ENCODE measurements at regions not wholly inside any gene's neighbourhood (a gene's known extent, or its start where the extent isn't known, plus 50 kb on each side); places are given as distances from the start of the nearest gene placed in this dataset.

DNA sequence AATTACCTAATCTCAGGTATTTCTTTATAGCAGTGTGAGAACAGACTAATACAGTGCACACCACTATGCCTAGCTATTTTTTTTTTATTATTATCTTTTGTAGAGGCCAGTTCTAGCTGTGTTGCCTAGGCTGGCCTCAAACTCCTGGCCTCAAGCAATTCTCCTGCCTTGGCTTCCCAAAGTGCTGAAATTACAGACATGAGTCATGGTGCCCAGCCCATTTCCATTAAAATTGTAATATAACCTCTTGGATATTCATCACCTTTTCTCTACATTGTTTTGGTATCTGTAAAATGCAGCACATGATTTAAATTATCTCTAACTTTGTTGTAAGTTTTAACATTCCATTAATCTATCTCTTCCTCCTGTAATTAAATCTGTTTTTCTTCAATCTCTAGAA is 2052.9 kb downstream of the ARAP2 start:
- Histone ChIP-seq H3K27ac (no peak overlapping the region), H3K4me1 (no peaks in the 10 kb centered on the region), H3K4me3 (no peak overlapping the region), H3K27me3 (no peaks in the 10 kb centered on the region), H3K36me3 (ENCODE audit: low read depth, missing control alignments) (no peaks in the 10 kb centered on the region), H3K9me3 (no peaks in the 10 kb centered on the region)
- intact Hi-C loops (cut with DNase I; ENCODE audit: low total_unique reads): no loop called here
- DNase-seq: no peak
- TF ChIP-seq POLR2A (IDR thresholded peaks at IDR 0.05): no peak
- TF ChIP-seq, protein P1, sequence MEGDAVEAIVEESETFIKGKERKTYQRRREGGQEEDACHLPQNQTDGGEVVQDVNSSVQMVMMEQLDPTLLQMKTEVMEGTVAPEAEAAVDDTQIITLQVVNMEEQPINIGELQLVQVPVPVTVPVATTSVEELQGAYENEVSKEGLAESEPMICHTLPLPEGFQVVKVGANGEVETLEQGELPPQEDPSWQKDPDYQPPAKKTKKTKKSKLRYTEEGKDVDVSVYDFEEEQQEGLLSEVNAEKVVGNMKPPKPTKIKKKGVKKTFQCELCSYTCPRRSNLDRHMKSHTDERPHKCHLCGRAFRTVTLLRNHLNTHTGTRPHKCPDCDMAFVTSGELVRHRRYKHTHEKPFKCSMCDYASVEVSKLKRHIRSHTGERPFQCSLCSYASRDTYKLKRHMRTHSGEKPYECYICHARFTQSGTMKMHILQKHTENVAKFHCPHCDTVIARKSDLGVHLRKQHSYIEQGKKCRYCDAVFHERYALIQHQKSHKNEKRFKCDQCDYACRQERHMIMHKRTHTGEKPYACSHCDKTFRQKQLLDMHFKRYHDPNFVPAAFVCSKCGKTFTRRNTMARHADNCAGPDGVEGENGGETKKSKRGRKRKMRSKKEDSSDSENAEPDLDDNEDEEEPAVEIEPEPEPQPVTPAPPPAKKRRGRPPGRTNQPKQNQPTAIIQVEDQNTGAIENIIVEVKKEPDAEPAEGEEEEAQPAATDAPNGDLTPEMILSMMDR (IDR thresholded peaks at IDR 0.05): no peak

- TF ChIP-seq POLR2A (IDR thresholded peaks at IDR 0.05): no peak
- TF ChIP-seq, protein P1 (IDR thresholded peaks at IDR 0.05): no peak
- intact Hi-C loops (cut with DNase I; ENCODE audit: low total_unique reads): no loop called here
- DNase-seq: no peak
- Histone ChIP-seq H3K27me3 (no peaks in the 10 kb centered on the region), H3K27ac (no peak overlapping the region), H3K4me3 (no peak overlapping the region), H3K9me3 (no peaks in the 10 kb centered on the region), H3K4me1 (no peaks in the 10 kb centered on the region), H3K36me3 (ENCODE audit: low read depth, missing control alignments) (no peaks in the 10 kb centered on the region)
- 76 to 84% methylated on average over 5 of the region's 5 CpGs for WGBS, 2 donors
These were observed 2050.7 kb downstream of the ARAP2 start for GRCh38 chr4:34193451-34194154.

GRCh38 chr4:34194585-34194984 is 2049.7 kb downstream of the ARAP2 start:
- Histone ChIP-seq H3K36me3 (ENCODE audit: low read depth, missing control alignments) (no peaks in the 10 kb centered on the region), H3K4me3 (no peak overlapping the region), H3K27me3 (no peaks in the 10 kb centered on the region), H3K27ac (no peak overlapping the region), H3K4me1 (no peaks in the 10 kb centered on the region), H3K9me3 (no peaks in the 10 kb centered on the region)
- TF ChIP-seq POLR2A (IDR thresholded peaks at IDR 0.05): no peak
- TF ChIP-seq, protein P1 (IDR thresholded peaks at IDR 0.05): no peak
- DNase-seq: no peak
- WGBS, 2 donors: 85 to 96% methylated on average over 2 of the region's 2 CpGs
- intact Hi-C loops (cut with DNase I; ENCODE audit: low total_unique reads): no loop called here

DNA sequence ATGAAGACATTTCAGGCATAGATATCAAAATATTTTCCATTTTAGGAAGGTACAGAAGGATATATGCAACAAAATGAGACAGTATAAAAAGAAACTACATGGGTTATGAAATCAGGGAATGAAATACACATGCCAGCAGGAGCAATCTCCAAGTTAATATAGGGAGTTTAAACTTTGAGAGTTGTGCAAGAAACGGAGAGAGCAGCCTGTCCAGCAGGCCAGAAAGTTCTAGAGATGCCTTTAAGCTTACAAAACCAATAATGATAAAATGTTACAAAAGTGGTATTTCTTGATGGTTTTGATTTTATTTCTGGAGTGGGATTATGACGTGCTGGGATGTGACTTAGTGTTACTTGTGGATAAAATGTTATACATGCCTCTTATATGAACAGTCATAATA is 2047.9 kb downstream of the ARAP2 start:
- no peaks in the 10 kb centered on the region for H3K9me3 ChIP-seq
- DNase-seq: no peak
- WGBS, 2 donors: 72 to 81% methylated on average over 2 of the region's 2 CpGs

More for the DNA sequence above, 2047.9 kb downstream of the ARAP2 start:
- H3K36me3 ChIP-seq (ENCODE audit: low read depth, missing control alignments): no peaks in the 10 kb centered on the region
- intact Hi-C loops (cut with DNase I; ENCODE audit: low total_unique reads): no loop called here
- no peaks in the 10 kb centered on the region for H3K27me3 ChIP-seq
- no peak overlapping the region for H3K4me3 ChIP-seq
- no peak for TF ChIP-seq POLR2A (IDR thresholded peaks at IDR 0.05)
- TF ChIP-seq, protein P1 (IDR thresholded peaks at IDR 0.05): no peak
- no peaks in the 10 kb centered on the region for H3K4me1 ChIP-seq
- no peak overlapping the region for H3K27ac ChIP-seq
